Activated naive CD4-positive, alpha-beta T cell treated with anti-CD3 and anti-CD28 coated beads, Interleukin-2, amount 50 U/mL, for 72 hours (primary cell): ENCODE measurements at regions not wholly inside any gene's neighbourhood (a gene's known extent, or its start where the extent isn't known, plus 50 kb on each side); places are given as distances from the start of the nearest gene placed in this dataset.
"Not testable (repeated sequence)": the region's sequence is repeated elsewhere in the genome, so short reads cannot be mapped to it uniquely, and the experiment has no call there.

Source experiments
- ATAC-seq, 2 donors: fragments of 150-1000 bp; cut with Tn5 transposase; 2 replicates each; pipeline ENCODE4 v1.10.0; 2021; ENCODE audit warnings: mild to moderate bottlenecking in 2 of 2, moderate library complexity in 2 of 2
- DNase-seq, 2 donors: peaks; one replicate each; pipeline ENCODE4 v3.0.0; 2021 to 2022; ENCODE audit warnings: low spot score in 2 of 2
- H3K27ac Mint-ChIP-seq, 2 donors: one replicate each; pipeline ENCODE4 v1.8.0; 2022; ENCODE audit warnings: mild to moderate bottlenecking in 2 of 2, mixed read lengths in 2 of 2
- H3K36me3 Mint-ChIP-seq, 2 donors: one replicate each; pipeline ENCODE4 v1.8.0; 2022; ENCODE audit warnings: mixed read lengths in 2 of 2
- H3K9me3 Mint-ChIP-seq, 2 donors: one replicate each; pipeline ENCODE4 v1.8.0; 2022; ENCODE audit warnings: mixed read lengths in 2 of 2

DNA sequence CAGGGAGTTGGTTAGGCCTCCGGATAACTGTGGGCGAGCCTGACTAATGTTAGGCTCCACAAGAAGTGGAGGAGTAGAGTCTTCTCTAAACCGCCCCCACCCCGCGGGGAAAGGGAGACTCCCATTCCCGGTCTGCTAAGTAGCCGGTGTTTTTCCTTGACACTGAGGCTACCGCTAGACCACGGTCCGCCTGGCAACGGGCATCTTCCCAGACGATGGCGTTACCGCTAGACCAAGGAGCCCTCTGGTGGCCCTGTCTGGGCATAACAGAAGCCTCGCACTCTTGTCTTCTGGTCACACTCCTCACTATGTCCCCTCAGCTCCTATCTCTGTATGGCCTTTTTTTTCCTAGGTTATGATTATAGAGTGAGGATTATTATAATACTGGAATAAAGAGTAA, 1410.7 kb downstream of the UQCRFS1 start:
- DNase-seq, H3K9me3 Mint-ChIP-seq, ATAC-seq, H3K27ac Mint-ChIP-seq: not testable (repeated sequence)
- H3K36me3 Mint-ChIP-seq, result peaks cover 25 to 70% of the 10 kb centered on the region in 2 donors

GRCh38 chr19:27796540-27796939, 1416.4 kb downstream of the UQCRFS1 start:
- peaks cover under 1 to 1% of the 10 kb centered on the region in 2 donors for H3K9me3 Mint-ChIP-seq
- no peak for DNase-seq
- H3K27ac Mint-ChIP-seq, result no peak overlapping the region
- no peak for ATAC-seq
- peaks cover 25 to 38% of the 10 kb centered on the region in 2 donors for H3K36me3 Mint-ChIP-seq

DNA sequence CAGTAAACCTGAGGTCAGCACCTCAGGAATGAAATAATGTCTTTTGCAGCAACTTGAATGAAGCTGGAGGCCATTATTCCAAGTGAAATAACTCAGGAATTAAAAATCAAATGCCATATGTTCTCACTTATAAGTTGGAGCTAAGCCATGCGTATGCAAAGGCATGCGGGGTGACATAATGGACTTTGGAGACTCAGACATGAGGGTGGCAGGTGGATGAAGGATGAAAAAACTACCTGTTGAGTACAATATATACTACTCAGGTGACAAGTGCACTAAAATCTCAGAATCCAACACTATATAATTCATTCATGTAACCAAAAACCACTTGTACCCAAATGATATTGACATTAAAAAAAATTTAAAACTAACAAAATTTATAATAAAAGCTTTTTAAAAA, 1416.9 kb downstream of the UQCRFS1 start:
- ATAC-seq, result no peak
- H3K36me3 Mint-ChIP-seq, result peaks cover 23 to 35% of the 10 kb centered on the region in 2 donors
- DNase-seq, result no peak
- no peaks in the 10 kb centered on the region for H3K9me3 Mint-ChIP-seq
- peak overlapping the region in 1 of 2 donors; percentile 96 for H3K27ac Mint-ChIP-seq

- no peak for DNase-seq
- Mint-ChIP-seq H3K36me3 (peaks cover 23 to 35% of the 10 kb centered on the region in 2 donors), H3K9me3 (no peaks in the 10 kb centered on the region), H3K27ac (peak overlapping the region in 1 of 2 donors; percentile 96)
- ATAC-seq, result no peak
These were observed 1417.6 kb downstream of the UQCRFS1 start for GRCh38 chr19:27795369-27795768.

- no peak for DNase-seq
- no peak for ATAC-seq
- H3K27ac Mint-ChIP-seq, result peak overlapping the region; percentile 96 to 100
- no peaks in the 10 kb centered on the region for H3K9me3 Mint-ChIP-seq
- H3K36me3 Mint-ChIP-seq, result peaks cover 23 to 27% of the 10 kb centered on the region in 2 donors
These were observed 1418.4 kb downstream of the UQCRFS1 start for GRCh38 chr19:27794494-27795042.

DNA sequence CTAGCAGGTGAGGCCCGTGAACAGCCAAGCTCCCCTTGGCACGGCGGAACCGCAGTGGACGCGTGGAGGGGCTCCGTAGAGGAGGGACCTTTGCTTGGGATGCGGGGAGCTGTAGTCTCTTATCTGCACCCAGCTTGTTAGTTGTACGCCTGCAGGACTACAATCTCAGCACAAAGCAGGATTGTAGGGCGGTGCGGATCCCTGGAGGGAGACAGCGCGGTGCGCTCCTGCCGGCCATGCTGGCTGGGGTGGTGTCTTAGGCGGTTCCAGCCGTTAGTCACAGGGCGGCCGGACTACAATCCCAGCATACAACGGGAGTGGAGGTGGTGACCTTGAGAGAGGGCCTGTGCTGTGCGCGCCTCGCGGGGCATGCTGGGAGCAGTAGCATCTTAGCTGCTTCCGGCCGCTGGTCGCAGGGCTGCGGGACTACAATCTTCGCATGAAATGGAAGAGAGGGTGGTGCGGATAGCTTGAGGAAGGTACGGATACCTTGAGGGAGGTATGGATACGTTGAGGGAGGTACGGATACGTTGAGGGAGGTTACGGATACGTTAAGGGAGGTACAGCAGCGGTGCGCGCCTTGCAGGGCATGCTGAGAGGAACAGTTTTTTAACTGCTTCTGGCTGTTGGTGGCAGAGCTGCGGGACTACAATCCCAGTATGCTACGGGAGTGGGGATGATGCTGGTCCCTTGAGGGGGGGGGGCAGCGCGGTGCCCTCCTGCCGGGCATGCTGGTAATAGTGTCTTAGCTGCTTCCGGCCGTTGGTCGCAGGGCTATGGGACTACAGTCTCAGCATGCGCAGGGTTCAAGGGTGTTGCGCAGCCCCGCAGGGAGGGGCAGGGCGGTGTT, 1419.1 kb downstream of the UQCRFS1 start:
- peak overlapping the region; percentile 96 to 100 for H3K27ac Mint-ChIP-seq
- peaks cover 23 to 26% of the 10 kb centered on the region in 2 donors for H3K36me3 Mint-ChIP-seq
- ATAC-seq, result peak; percentile 95 to 96

GRCh38 chr19:27793128-27793643, 1419.8 kb downstream of the UQCRFS1 start:
- Mint-ChIP-seq H3K9me3 (peaks cover 0 to 4% of the 10 kb centered on the region in 2 donors), H3K36me3 (peaks cover 23 to 33% of the 10 kb centered on the region in 2 donors), H3K27ac (peak overlapping the region; percentile 96 to 100)
- ATAC-seq, result peak; percentile 83 to 88
- peak; percentile 70 for DNase-seq

More for the DNA sequence above, 1419.1 kb downstream of the UQCRFS1 start:
- no peaks in the 10 kb centered on the region for H3K9me3 Mint-ChIP-seq
- DNase-seq, result peak; percentile 82 to 88

DNA sequence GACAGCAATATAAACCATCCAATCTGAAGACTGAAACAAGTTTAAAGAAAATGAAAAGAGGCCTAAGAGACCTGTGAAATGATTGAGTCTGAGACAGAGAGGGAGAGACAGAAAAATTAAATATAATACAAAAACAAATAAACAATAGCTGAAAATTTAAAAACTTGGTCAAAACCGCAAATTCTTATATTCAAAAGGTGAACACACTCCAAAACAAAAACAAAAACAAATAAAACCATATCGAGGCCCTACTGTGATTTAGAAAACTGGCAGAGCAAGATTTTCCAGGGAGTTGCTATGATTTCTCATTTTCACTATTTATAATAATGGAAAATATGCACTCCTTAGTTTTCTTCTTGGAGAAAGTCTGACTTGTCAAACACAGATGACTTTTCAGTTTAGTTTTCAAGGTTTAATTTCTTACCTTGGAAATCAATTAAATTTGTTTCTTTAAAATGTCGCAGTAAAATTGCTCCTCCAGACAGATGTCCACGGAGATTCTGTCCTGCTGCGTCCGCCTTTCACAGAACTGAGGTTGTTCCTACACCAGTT, 1420.3 kb downstream of the UQCRFS1 start:
- Mint-ChIP-seq H3K9me3 (peaks cover 0 to 4% of the 10 kb centered on the region in 2 donors), H3K36me3 (peaks cover 22 to 33% of the 10 kb centered on the region in 2 donors), H3K27ac (peak overlapping the region; percentile 96 to 100)
- ATAC-seq (no peak), DNase-seq (no peak)

- ATAC-seq (no peak), DNase-seq (no peak)
- Mint-ChIP-seq H3K9me3 (peaks cover 37% of the 10 kb centered on the region in 2 donors), H3K36me3 (peaks cover 59 to 73% of the 10 kb centered on the region in 2 donors), H3K27ac (no peak overlapping the region)
These were observed 1432.4 kb downstream of the UQCRFS1 start for GRCh38 chr19:27780367-27781075.

GRCh38 chr19:27779954-27780353, 1433.0 kb downstream of the UQCRFS1 start:
- peaks cover 59 to 73% of the 10 kb centered on the region in 2 donors for H3K36me3 Mint-ChIP-seq
- H3K27ac Mint-ChIP-seq, result no peak overlapping the region
- no peak for ATAC-seq
- H3K9me3 Mint-ChIP-seq, result peaks cover 41 to 43% of the 10 kb centered on the region in 2 donors
- no peak for DNase-seq

GRCh38 chr19:27777726-27778125, 1435.2 kb downstream of the UQCRFS1 start:
- ATAC-seq (no peak), DNase-seq (no peak)
- Mint-ChIP-seq H3K9me3 (peaks cover 62 to 64% of the 10 kb centered on the region in 2 donors), H3K36me3 (peaks cover 79 to 82% of the 10 kb centered on the region in 2 donors), H3K27ac (peak overlapping the region in 1 of 2 donors; percentile 15)

GRCh38 chr19:27777242-27777641, 1435.7 kb downstream of the UQCRFS1 start:
- peaks cover 67 to 68% of the 10 kb centered on the region in 2 donors for H3K9me3 Mint-ChIP-seq
- no peak for ATAC-seq
- no peak for DNase-seq
- H3K27ac Mint-ChIP-seq, result no peak overlapping the region
- peaks cover 84 to 87% of the 10 kb centered on the region in 2 donors for H3K36me3 Mint-ChIP-seq

DNA sequence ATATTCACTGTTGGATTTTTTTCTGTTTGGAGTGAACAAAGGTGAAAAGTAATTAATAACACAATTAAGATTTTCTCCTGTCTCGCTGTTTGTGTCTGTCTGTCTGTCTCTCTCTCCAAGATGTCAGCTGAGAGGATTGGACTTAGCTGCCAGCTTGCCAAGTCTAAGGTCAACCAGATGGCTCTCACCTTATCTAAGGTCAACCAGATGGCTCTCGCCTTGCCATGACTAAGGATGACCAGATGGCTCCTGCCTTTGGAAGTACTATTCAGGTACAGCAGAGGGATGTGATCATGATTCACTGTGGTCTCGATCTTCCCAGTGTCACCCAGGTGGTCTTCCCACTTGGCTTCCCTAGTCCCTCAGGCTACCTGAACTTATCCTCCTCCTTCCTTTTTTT, 1436.4 kb downstream of the UQCRFS1 start:
- no peak for DNase-seq
- H3K36me3 Mint-ChIP-seq, result peaks cover 90 to 93% of the 10 kb centered on the region in 2 donors

DNA sequence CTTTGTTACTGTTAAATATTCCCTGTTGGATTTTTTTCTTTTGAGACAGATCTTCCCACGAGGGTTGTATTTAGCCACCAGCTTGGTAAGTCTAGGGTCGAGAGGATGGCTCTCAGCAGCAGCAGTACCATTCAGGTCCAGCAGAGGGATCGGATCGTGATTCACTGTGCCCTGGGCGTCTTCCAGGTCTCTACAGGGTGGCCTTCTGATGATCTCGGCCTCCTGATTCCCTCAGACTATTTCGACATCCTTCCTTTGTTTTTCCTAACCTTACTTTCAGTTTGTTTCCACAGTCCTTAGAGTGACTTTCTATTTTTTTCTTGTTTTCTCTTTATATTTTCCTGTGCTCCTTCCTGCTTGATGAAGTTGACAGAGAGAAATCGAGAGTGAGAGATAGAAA, 1436.9 kb downstream of the UQCRFS1 start:
- no peak for ATAC-seq
- DNase-seq, result no peak
- Mint-ChIP-seq H3K27ac (no peak overlapping the region), H3K36me3 (peaks cover 91 to 93% of the 10 kb centered on the region in 2 donors), H3K9me3 (peaks cover 75 to 79% of the 10 kb centered on the region in 2 donors)

More for the DNA sequence above, 1436.4 kb downstream of the UQCRFS1 start:
- Mint-ChIP-seq H3K27ac (no peak overlapping the region), H3K9me3 (peaks cover 74 to 76% of the 10 kb centered on the region in 2 donors)
- no peak for ATAC-seq

- ATAC-seq (no peak), DNase-seq (no peak)
- Mint-ChIP-seq H3K36me3 (peaks cover 88 to 92% of the 10 kb centered on the region in 2 donors), H3K27ac (no peak overlapping the region), H3K9me3 (peaks cover 81 to 82% of the 10 kb centered on the region in 2 donors)
These were observed 1437.6 kb downstream of the UQCRFS1 start for GRCh38 chr19:27775395-27775794.

- no peak for ATAC-seq
- Mint-ChIP-seq H3K27ac (no peak overlapping the region), H3K9me3 (peaks cover 87% of the 10 kb centered on the region in 2 donors), H3K36me3 (peaks cover 91 to 97% of the 10 kb centered on the region in 2 donors)
- DNase-seq, result peak in 1 of 2 donors; percentile 60
These were observed 1438.1 kb downstream of the UQCRFS1 start for GRCh38 chr19:27774827-27775226.
